ENCODE measurements at regions not wholly inside any gene's neighbourhood (a gene's known extent, or its start where the extent isn't known, plus 50 kb on each side); places are given as distances from the start of the nearest gene placed in this dataset.

DNA sequence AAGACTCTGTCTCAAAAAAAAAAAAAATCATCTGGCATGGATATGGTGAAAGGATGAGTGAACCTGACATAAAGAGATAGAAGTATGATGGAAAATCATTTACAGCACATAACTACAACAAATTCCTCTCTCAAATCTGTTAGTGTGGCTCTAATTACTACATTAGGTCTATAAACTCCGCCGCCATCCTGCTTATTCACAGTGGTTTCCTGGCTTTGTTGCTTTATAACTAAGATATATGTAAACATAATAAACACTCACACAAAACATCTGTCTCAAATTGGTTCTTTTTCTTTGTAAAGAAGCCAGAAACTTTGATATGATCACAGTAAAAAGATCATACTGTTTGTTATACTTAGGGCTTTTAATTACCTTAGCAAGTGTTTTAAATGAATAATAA lies 412.6 kb upstream of the FAM98A start:
- Histone ChIP-seq H3K4me1 (ENCODE audit: control insufficient read depth in 4 of 4, insufficient read depth in 4 of 4, low read length in 3 of 4) (no peaks in the 10 kb centered on the region), H3K36me3 (ENCODE audit: control insufficient read depth in 4 of 4, insufficient read depth in 3 of 4, low read depth in 1 of 4, low read length in 3 of 4) (no peaks in the 10 kb centered on the region), H3K9me3 (ENCODE audit: control insufficient read depth in 4 of 4, low read length in 3 of 4) (peaks cover 0 to 5% (median 0%) of the 10 kb centered on the region in 4 donors), H3K9ac (ENCODE audit: low read depth in 1 of 2, low read length in 2 of 2) (no peak overlapping the region), H3K27ac (ENCODE audit: low read depth in 1 of 2, low read length in 2 of 2) (no peak overlapping the region), H3K27me3 (ENCODE audit: control insufficient read depth in 4 of 4, insufficient read depth in 4 of 4, low read length in 3 of 4) (no peaks in the 10 kb centered on the region), H3K4me3 (ENCODE audit: low read depth in 1 of 3, low read length in 3 of 3) (no peak overlapping the region)
- TF ChIP-seq JUND (IDR thresholded peaks at IDR 0.05): no peak
- TF ChIP-seq, protein P1, sequence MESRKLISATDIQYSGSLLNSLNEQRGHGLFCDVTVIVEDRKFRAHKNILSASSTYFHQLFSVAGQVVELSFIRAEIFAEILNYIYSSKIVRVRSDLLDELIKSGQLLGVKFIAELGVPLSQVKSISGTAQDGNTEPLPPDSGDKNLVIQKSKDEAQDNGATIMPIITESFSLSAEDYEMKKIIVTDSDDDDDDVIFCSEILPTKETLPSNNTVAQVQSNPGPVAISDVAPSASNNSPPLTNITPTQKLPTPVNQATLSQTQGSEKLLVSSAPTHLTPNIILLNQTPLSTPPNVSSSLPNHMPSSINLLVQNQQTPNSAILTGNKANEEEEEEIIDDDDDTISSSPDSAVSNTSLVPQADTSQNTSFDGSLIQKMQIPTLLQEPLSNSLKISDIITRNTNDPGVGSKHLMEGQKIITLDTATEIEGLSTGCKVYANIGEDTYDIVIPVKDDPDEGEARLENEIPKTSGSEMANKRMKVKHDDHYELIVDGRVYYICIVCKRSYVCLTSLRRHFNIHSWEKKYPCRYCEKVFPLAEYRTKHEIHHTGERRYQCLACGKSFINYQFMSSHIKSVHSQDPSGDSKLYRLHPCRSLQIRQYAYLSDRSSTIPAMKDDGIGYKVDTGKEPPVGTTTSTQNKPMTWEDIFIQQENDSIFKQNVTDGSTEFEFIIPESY (IDR thresholded peaks at IDR 0.05): no peak
- TF ChIP-seq YY1 (IDR thresholded peaks at IDR 0.05): no peak
- TF ChIP-seq HNF4G (IDR thresholded peaks at IDR 0.05): no peak
- no peak for TF ChIP-seq TAF1 (conservative IDR thresholded peaks at IDR 0.05)
- no peak for TF ChIP-seq FOXA1 (IDR thresholded peaks at IDR 0.05)
- TF ChIP-seq, protein P2, sequence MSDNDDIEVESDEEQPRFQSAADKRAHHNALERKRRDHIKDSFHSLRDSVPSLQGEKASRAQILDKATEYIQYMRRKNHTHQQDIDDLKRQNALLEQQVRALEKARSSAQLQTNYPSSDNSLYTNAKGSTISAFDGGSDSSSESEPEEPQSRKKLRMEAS (IDR thresholded peaks at IDR 0.05): no peak
- TF ChIP-seq RXRA (IDR thresholded peaks at IDR 0.05): no peak
- no peak for TF ChIP-seq RAD21 (IDR thresholded peaks at IDR 0.05)
- TF ChIP-seq, protein P3, sequence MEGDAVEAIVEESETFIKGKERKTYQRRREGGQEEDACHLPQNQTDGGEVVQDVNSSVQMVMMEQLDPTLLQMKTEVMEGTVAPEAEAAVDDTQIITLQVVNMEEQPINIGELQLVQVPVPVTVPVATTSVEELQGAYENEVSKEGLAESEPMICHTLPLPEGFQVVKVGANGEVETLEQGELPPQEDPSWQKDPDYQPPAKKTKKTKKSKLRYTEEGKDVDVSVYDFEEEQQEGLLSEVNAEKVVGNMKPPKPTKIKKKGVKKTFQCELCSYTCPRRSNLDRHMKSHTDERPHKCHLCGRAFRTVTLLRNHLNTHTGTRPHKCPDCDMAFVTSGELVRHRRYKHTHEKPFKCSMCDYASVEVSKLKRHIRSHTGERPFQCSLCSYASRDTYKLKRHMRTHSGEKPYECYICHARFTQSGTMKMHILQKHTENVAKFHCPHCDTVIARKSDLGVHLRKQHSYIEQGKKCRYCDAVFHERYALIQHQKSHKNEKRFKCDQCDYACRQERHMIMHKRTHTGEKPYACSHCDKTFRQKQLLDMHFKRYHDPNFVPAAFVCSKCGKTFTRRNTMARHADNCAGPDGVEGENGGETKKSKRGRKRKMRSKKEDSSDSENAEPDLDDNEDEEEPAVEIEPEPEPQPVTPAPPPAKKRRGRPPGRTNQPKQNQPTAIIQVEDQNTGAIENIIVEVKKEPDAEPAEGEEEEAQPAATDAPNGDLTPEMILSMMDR (IDR thresholded peaks at IDR 0.05; ENCODE audit: low read depth, low read length, missing input control): no peak
- TF ChIP-seq, protein P4, sequence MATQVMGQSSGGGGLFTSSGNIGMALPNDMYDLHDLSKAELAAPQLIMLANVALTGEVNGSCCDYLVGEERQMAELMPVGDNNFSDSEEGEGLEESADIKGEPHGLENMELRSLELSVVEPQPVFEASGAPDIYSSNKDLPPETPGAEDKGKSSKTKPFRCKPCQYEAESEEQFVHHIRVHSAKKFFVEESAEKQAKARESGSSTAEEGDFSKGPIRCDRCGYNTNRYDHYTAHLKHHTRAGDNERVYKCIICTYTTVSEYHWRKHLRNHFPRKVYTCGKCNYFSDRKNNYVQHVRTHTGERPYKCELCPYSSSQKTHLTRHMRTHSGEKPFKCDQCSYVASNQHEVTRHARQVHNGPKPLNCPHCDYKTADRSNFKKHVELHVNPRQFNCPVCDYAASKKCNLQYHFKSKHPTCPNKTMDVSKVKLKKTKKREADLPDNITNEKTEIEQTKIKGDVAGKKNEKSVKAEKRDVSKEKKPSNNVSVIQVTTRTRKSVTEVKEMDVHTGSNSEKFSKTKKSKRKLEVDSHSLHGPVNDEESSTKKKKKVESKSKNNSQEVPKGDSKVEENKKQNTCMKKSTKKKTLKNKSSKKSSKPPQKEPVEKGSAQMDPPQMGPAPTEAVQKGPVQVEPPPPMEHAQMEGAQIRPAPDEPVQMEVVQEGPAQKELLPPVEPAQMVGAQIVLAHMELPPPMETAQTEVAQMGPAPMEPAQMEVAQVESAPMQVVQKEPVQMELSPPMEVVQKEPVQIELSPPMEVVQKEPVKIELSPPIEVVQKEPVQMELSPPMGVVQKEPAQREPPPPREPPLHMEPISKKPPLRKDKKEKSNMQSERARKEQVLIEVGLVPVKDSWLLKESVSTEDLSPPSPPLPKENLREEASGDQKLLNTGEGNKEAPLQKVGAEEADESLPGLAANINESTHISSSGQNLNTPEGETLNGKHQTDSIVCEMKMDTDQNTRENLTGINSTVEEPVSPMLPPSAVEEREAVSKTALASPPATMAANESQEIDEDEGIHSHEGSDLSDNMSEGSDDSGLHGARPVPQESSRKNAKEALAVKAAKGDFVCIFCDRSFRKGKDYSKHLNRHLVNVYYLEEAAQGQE (IDR thresholded peaks at IDR 0.05): no peak
- TF ChIP-seq NR2F2 (IDR thresholded peaks at IDR 0.05): no peak
- no peak for TF ChIP-seq EGR1 (IDR thresholded peaks at IDR 0.05; ENCODE audit: low read depth in 2 of 2)
- DNase-seq (ENCODE audit: low spot score): no peak
- 78% methylated on average over 2 of the region's 2 CpGs for WGBS

DNA sequence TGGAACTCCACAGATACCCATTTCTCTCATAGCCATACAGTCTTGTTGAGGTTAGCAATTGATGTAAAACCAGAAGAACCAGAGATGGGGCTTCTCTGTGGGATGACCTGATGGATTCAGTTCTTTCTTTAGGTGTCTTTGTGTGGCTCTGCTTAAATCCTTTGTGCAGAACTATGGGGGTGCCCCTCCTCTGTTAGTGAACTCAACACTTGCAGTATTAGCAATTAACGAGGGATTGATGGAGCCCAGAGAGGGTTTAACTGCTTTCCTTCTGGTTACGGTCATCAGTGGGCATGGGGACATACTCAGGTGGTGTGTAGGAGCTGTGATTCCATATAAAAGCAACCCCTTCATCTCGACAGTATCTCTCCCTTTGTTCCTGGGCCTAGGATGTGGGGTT lies 406.8 kb upstream of the FAM98A start:
- WGBS: 71% methylated on average over 3 of the region's 3 CpGs
- Histone ChIP-seq H3K9ac (ENCODE audit: low read depth in 1 of 2, low read length in 2 of 2) (no peak overlapping the region), H3K36me3 (ENCODE audit: control insufficient read depth in 4 of 4, insufficient read depth in 3 of 4, low read depth in 1 of 4, low read length in 3 of 4) (no peaks in the 10 kb centered on the region), H3K9me3 (ENCODE audit: control insufficient read depth in 4 of 4, low read length in 3 of 4) (no peaks in the 10 kb centered on the region), H3K4me3 (ENCODE audit: low read depth in 1 of 3, low read length in 3 of 3) (no peak overlapping the region), H3K27me3 (ENCODE audit: control insufficient read depth in 4 of 4, insufficient read depth in 4 of 4, low read length in 3 of 4) (no peaks in the 10 kb centered on the region), H3K27ac (ENCODE audit: low read depth in 1 of 2, low read length in 2 of 2) (no peak overlapping the region), H3K4me1 (ENCODE audit: control insufficient read depth in 4 of 4, insufficient read depth in 4 of 4, low read length in 3 of 4) (no peaks in the 10 kb centered on the region)
- DNase-seq (ENCODE audit: low spot score): no peak
- TF ChIP-seq, protein P5, sequence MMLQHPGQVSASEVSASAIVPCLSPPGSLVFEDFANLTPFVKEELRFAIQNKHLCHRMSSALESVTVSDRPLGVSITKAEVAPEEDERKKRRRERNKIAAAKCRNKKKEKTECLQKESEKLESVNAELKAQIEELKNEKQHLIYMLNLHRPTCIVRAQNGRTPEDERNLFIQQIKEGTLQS (IDR thresholded peaks at IDR 0.05): no peak
- TF ChIP-seq, protein P2 (IDR thresholded peaks at IDR 0.05): no peak
- TF ChIP-seq JUND (IDR thresholded peaks at IDR 0.05): no peak
- TF ChIP-seq HNF4A (conservative IDR thresholded peaks at IDR 0.05): no peak
- TF ChIP-seq FOXA1 (IDR thresholded peaks at IDR 0.05): no peak
- TF ChIP-seq, protein P4 (IDR thresholded peaks at IDR 0.05): no peak
- no peak for TF ChIP-seq HNF4G (IDR thresholded peaks at IDR 0.05)
- no peak for TF ChIP-seq TAF1 (conservative IDR thresholded peaks at IDR 0.05)
- no peak for TF ChIP-seq SP1 (IDR thresholded peaks at IDR 0.05)
